Kidney (tissue), 10 donors: ENCODE measurements at regions not wholly inside any gene's neighbourhood (a gene's known extent, or its start where the extent isn't known, plus 50 kb on each side); places are given as distances from the start of the nearest gene placed in this dataset.
"Not testable (repeated sequence)": the region's sequence is repeated elsewhere in the genome, so short reads cannot be mapped to it uniquely, and the experiment has no call there.

Experiments
- DNase-seq, 5 donors: peaks; one replicate each; pipeline ENCODE4 v3.0.0-alpha.2; 2013 to 2020
- FAIRE-seq: peaks from 2 replicates; lab custom pipeline; 2012; peaks lifted over from hg19 to GRCh38; lab: Jason Lieb, UNC
- H3K27ac ChIP-seq, 2 donors: one replicate each; pipeline ENCODE4 v1.7.0; 2013; ENCODE audit warnings: low read depth in 2 of 2, low read length in 2 of 2, inconsistent platforms in 1 of 2
- H3K27me3 ChIP-seq: one replicate; pipeline ENCODE4 v1.7.1; 2013; ENCODE audit warnings: low read length, inconsistent platforms; ENCODE audit not compliant: control insufficient read depth, insufficient read depth
- H3K36me3 ChIP-seq, 3 donors: one replicate each; pipeline versions ENCODE4 v1.7.0 to v1.7.1; 2013; ENCODE audit warnings: low read length in 3 of 3, control low read depth in 1 of 3, inconsistent platforms in 1 of 3; ENCODE audit not compliant: insufficient read depth in 3 of 3, control insufficient read depth in 2 of 3
- H3K4me1 ChIP-seq, 3 donors: one replicate each; pipeline versions ENCODE4 v1.7.0 to v1.7.1; 2013; ENCODE audit warnings: low read length in 3 of 3, inconsistent platforms in 1 of 3, low read depth in 1 of 3; ENCODE audit not compliant: control insufficient read depth in 2 of 3, insufficient read depth in 2 of 3
- H3K4me3 ChIP-seq, 3 donors: one replicate each; pipeline versions ENCODE4 v1.7.0 to v1.8.1; 2013; ENCODE audit warnings: low read length in 3 of 3, control low read depth in 1 of 3, inconsistent platforms in 1 of 3
- H3K9ac ChIP-seq, 3 donors: one replicate each; pipeline versions ENCODE4 v1.7.0 to v1.7.1; 2013; ENCODE audit warnings: low read length in 3 of 3, control low read depth in 1 of 3, inconsistent platforms in 1 of 3
- H3K9me3 ChIP-seq, 3 donors: one replicate each; pipeline versions ENCODE4 v1.7.0 to v1.7.1; 2013; ENCODE audit warnings: low read length in 3 of 3, control low read depth in 1 of 3, inconsistent platforms in 1 of 3; ENCODE audit not compliant: control insufficient read depth in 2 of 3, insufficient read depth in 1 of 3
- intact Hi-C: fragments of 100-400 bp; cut with DNase I; formaldehyde crosslinking; loops from one replicate; pipeline ENCODE4 v1.11.1; 2022
- donor health status: control.
- donor health status: control.
- donor health status: DM: yes; HTN: yes; CAD: no.
- donor health status: Normal renal cell carcinoma (clear cell type).

DNA sequence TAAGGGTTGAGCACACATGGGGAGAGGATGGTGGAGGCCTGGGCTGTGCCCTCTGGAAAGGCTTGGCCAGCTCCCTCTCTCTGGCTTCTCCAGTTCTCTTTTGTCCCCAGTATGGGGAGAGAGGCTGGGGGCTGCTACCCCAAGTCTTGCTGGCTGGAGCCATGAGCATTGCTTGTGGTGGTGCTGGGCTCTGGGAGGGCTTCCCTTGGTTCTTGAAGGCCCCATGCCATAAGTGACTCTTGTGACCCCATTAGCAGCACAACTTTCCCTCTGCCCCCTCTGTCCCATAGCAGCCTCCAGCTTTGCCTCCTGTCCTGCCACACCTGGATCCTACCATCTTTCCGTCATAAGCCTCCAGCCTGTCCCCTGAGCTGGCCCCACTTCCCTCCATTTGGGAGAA, 177.5 kb downstream of the TRIM43 start:
- FAIRE-seq, H3K27ac ChIP-seq, H3K9me3 ChIP-seq, H3K27me3 ChIP-seq, intact Hi-C loops, H3K4me3 ChIP-seq, H3K9ac ChIP-seq, H3K4me1 ChIP-seq, H3K36me3 ChIP-seq: not testable (repeated sequence)
- peak in 1 of 5 donors; percentile 9 for DNase-seq

DNA sequence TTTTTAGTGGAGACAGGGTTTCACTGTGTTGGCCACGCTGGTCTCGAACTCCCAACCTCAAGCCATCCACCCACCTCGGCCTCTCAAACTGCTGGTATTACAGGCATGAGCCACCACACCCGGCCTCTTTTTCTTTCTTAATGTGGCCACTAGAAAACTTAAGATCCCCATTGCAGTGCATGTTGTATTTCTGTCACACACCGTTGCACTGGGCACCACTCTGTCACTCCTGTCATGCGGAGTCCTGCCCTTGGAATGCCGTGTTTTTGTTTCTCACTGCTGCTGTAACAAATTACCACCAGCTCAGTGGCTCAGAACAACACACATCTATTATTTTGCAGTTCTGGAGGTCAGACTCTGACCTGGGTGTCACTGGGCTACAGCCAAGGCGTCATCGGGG, 178.9 kb downstream of the TRIM43 start:
- H3K27me3 ChIP-seq, H3K4me1 ChIP-seq, H3K4me3 ChIP-seq, H3K27ac ChIP-seq, intact Hi-C loops, H3K9ac ChIP-seq, H3K9me3 ChIP-seq, H3K36me3 ChIP-seq, FAIRE-seq: not testable (repeated sequence)
- peak in 2 of 5 donors; percentile 19 to 26 for DNase-seq

DNA sequence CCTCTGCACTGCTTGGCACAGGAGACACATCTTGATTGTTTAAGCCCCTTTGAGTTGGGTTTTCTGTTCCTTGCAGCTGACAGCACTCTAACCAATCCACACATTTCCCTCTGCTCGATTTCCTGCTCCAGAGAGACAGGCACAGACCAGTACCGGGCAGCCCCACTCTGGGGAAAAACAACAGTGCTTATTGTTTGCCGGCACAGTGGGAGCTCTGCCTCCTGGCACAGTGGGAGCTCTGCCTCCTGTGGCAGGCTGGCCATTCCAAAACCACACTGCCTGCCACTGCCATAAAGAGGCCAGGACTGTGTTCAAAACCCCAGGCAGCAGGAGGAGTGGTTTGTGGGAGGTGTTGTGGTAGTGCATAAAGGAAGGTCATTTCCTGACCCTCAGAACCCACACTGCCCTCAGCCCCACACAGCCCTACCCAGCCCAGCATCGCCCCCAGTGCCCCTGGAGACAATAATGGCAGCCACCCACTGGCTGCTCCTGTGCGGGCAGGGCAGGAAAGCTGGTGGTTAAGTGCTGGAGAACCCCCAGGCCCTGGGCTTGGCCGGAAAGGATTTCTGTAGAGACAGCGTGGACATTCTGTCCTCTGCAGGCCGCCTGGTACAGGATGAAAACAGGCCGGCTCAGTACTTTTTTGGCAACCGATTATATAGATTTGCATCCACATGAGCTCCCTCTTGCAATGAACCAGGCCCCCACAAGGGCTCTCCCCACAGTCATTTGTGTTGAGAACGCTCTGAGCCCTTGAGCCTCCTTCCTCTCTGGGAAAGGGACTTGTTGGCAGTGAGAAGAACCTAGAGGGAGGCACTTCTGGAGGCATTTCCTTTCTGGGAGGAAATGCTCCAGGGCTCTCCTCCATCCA, 182.8 kb downstream of the TRIM43 start:
- H3K27me3 ChIP-seq, H3K9ac ChIP-seq, H3K4me3 ChIP-seq, DNase-seq, H3K4me1 ChIP-seq, FAIRE-seq, H3K9me3 ChIP-seq, H3K27ac ChIP-seq, H3K36me3 ChIP-seq, intact Hi-C loops: not testable (repeated sequence)

DNA sequence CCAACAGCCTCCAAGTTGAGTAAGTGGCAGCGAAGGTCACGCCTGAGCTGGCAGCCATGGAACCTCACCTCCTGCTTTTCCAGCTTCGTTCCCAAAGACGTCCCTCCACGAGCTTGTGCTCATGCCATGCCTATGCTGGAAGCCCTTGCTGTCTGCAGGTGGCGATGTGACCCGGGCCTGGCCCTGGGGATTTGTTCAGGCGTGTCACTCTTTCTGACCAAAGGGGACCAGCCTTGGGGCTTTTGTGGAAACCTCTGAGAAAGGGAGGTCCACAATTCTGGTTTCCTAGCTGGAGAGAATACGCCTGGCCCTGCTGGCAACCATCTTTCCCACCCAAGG, 183.4 kb downstream of the TRIM43 start:
- H3K4me1 ChIP-seq, H3K9me3 ChIP-seq, H3K27ac ChIP-seq, DNase-seq, intact Hi-C loops, H3K27me3 ChIP-seq, H3K36me3 ChIP-seq, H3K9ac ChIP-seq, FAIRE-seq, H3K4me3 ChIP-seq: not testable (repeated sequence)
